CD4-positive, alpha-beta T cell treated with Interleukin-15 for 4 hours (primary cell): ENCODE measurements at regions not wholly inside any gene's neighbourhood (a gene's known extent, or its start where the extent isn't known, plus 50 kb on each side); places are given as distances from the start of the nearest gene placed in this dataset.

Experiments
- DNase-seq: peaks from one replicate; pipeline ENCODE4 v3.0.0-alpha.2; 2020; ENCODE audit warnings: low spot score

DNA sequence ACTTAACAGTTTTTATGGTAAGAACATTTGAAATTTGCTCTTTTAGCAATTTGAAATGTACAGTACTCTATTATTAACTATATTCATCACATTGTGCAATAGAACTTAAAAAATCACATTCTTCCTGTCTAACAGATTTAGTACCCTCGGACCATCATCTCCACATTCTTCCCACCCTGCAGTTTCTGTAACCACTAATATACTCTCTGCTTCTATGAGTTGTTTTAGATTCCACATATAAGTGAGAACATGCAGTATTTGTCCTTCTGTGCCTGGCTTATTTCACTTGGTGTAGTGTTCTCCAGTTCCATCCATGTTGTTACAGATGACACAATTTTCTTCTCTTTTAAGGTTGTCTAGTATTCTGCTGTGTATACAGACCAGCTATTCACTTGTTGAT, 88.9 kb upstream of the SEC61G start:
- DNase-seq = no peak

DNA sequence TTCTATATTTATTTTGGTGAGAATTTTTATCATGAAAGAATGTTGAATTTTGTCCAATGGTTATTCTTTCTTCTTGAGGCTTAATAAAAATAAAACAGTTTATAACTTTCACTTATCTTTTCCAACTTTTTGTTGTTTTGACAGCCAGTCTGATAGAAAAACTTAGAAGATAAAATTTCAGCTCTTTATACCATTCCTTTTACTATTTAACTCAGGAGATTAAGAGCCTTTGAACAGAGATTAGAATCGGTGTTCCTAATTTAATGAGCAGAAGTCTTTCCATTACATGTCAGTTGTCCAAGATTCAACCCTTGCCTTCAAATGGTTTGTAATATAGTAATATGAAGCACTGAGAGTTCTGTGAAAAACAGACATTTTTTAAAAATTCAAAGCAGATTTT, 97.8 kb upstream of the SEC61G start:
- DNase-seq = no peak

DNA sequence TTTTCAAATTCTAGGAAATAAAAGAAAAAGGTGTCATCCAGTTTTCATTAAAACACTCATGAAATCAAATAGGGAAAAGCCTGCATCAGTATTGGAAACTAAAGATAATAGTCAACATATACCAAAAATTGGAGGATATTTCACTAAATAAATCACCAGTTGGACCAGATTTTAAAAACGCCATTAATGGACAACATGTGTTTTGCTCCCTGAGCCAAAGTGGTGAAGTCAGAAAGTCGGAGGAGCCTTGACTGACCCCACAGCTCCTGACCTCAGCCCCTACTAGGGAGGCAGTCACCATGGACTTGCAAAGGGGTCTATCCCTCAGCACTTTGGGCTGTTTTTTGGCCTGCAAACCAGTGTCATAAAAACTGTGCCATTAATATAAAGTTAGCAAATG, 98.3 kb upstream of the SEC61G start:
- DNase-seq = no peak

DNA sequence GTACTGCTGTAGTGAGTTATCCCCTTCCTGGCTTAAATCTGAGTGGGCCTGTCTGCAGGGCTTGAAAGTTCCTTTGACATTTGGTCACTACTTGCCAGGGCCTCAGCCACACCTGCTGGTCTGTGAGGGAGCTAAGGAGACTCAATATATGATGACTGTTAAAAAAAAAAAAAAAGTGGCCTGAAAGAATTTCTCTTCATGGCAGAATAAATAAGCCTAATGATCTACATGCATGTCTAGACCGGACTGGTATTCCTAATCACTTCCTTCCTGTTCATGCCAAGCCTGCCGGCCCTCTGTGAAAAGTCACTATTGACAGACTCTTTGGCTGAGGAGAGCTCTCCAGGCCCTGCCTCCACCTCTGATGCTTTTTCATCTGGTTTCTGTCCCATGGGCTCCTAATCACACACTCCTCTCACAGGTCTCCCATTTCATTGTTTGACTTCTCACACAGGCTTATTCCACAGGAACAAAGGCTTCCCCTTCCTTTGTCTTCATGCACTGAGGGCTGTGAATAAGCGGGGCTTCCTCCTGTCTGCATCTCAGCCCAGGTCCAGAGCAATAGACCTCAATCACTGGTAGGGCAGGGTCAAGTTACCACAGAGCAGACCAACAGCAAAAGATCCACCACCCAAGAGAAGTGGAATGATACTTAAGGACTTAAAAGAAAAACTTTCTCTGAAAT, 99.1 kb upstream of the SEC61G start:
- DNase-seq = no peak

DNA sequence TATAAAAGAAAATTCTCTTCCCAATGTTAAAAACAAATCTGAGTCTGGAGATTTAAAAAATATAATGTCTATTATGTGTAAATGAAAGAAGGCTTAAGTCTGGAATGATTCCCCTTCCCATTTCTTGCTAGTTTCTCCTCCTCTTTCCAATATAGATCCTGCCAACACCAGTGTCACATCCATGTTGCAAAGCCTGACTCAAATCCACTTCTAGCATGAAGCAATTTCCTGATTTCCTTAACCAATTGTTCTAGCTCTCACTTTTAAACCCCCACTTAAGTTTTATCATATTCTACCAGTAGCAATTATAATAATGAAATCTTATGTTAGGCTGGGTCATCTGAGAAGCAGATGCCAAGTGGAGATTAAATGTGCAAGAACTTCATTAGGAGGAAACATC, 100.1 kb upstream of the SEC61G start:
- DNase-seq = no peak

DNA sequence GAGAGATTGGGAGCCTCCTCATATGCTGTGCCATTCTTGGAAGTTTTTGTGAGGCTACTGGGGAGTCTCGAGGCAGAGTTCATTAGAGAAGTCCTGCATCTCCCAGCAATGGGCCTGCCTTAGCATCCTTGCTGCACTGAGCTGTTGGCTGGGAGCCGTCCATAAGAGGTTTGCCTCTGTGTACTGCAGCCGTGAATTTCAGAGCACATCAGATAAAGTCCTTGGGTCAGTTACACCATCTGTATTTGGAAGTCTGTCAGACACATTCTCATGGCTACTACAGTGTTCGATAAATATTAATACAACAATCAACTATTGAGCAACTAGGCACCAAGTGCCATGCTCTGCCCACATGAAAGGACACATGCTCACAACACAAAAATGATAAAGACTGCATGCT, 100.5 kb upstream of the SEC61G start:
- no peak for DNase-seq

DNA sequence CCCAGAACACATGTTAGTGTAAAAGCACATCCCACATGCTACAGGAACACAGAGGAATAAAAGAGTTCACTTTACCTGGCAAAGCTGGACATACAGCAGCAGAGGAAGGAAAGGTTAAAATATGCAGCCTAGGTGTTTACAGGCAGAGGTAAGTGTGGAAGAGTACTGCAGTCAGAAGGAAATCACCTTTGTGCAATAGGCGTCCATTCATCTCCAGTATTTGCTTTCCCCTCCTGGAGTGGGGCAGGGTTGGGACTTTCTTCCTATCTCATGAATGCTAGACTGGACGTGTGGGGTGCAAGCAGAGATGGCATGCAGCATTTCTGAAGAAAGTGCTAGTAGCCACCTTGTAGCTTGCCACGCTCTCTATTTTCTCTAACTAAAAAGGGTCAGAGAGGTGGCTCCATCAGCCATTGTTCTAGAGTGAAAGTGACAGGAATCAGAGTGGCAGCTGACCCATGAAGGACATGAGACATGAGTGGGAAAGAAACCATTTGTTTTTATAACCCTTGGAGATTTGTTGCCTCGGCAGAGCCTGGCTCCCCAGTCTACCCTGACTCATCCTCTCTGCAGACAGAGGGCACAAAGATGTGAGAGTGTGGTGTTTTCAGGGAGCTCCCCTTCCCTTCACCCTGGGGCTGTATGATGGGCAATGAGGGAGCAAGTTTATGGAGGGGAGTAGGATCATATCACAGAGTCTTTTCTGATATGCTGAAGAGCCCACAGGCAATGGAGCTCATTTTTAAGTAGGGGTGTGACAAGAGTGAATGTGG, 101.2 kb upstream of the SEC61G start:
- no peak for DNase-seq

DNA sequence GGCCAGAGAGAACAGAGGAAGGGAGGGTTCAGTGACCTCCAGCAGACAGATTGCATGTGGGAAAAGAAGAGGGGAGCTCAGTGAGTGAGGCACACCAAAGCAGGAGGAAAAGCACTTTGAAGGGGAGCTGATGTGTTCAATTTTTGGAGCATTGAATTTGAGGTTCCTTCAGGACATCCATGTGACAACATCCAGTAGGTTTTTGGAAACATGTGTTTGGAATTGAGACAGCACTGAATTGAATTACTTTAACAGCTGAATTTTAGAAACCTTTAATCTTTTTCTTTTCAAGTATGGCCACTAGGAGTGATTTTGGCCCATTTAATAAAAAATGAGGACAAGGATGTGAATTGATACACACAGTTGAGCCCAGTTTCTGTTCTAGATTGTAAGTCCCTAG, 101.8 kb upstream of the SEC61G start:
- no peak for DNase-seq

DNA sequence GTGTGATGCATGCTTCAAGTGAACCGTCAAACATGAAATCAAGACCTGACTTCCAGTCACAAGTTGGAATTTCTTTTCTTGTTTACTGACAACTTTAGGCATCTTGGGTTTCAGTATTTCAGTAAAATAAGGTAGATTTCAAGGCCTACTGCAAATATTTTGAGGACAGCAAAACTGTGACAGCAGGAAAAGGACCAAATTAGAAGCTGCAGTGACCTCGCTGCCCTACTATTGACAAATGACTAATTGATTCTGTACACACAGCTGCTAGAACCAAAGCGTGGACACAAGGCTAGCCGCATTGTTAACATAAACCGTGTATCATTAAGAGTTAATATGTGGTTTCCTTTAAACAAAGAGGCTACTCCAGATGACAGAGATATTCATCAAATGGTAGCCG, 105.7 kb upstream of the SEC61G start:
- no peak for DNase-seq

DNA sequence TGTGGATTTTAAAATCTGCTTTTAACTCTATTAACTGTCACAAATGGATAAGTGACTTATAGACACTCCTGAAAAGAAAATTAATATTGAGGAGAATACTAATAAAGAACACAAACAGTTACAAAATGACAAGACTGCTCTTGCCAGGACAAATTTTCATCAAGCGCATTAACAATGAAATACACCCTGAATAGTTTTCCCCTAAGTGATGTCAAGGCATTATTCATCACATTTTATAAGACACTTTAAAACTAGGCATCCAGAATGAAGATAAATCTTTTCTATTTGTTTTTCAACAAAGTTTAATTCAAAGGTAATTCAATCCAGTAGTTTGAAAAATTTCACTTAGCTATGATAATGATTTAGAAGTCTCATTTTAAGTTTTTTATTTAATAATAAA, 110.5 kb upstream of the SEC61G start:
- DNase-seq = no peak

DNA sequence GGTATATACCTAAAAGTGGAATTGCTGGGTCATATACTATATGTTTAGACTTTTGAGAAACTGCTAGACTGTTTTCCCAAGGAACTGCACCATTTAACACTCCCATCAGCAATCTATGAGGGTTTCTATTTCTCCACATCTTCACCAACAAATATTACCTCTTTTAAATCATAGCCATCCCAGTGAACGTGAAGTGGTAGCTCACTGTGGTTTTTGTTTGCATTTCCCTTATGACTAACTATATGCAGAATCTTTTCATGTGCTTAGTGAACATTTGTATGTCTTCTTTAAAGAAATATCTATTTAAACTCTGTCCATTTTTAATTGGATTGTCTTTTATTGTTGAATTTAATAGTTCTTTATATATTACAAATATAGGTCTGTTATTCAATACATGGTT, 115.8 kb upstream of the SEC61G start:
- DNase-seq = no peak

DNA sequence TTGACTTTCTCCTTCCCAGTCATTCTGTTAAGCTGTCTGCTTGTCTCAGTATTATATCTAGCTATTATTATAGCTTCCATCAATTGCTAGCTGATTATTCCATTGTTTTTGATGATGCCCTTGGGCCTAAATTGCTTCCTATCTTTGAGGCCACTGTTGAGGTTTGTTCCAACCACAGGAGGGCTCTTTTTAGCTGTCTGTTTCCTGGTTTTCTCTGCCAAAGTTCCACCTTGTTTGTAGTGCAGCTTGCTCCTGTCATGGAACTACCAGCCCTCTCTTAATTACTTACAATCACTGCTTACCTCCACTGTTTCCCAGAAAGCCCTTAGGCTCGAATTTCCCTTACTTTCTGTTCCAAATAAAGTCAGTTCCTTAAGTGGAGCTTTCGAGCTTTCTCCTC, 118.7 kb upstream of the SEC61G start:
- no peak for DNase-seq

DNA sequence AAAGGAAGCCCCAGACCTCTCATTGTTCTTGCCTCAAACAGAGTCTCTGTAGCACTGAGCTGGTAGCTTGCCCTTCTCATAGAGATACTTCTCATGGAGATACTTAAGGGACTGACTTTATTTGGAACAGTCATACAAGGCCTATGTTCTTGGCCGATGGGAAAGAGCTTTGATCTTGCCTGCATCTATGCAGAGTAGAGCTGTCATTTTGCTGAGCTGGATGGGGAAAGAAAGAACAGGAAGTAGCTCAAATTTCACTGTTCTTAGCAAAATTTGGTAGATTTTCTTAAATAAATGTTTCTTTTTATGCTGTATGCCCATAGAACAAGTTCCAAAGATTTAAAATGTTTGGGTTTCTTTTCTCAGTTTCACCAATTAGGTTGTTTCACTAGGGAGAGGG, 119.3 kb upstream of the SEC61G start:
- DNase-seq = no peak

DNA sequence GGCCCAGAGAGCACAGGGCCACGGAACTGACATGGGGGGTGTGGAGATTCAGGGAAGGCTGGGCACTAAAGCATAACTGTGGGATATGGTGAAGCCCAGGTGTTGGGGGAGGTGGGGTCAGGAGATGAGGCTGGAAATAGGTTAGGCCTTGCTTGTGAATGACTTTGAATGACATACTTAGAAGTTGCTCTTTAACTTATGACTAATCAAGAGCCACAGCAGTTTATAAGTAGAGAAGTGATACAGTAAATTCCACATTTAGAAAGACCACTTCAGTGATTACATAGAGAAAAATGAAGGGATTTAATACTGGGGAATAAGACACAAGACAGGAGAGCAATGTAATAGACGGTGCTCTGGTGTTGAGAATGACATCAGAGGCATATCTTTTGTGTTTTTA, 120.8 kb upstream of the SEC61G start:
- no peak for DNase-seq

DNA sequence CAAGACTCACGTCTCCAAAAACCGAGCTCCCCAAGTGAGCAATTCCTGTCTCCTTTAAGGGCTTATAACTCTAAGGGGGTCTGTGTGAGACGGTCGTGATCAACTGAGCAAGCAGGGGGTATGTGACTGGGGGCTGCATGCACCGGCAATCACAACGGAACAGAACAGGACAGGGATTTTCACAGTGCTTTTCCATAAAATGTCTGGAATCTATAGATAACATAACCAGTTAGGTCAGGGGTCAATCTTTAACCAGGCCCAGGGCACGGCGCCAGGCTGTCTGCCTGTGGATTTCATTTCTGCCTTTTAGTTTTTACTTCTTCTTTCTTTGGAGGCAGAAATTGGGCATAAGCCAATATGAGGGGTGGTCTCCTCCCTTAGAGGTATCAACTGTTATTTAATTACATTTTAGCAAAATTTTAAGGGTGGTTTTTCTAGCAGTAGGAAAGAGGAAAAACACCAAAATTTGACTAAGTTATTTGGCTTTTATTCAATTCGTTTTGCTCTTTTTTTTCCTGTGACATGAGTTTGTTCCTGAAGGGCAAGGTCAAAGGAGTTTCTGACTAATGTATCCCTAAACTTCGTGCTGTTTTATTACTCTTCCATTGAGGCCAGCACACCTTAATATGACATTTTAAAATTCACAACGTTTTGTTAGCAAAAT, 121.4 kb upstream of the SEC61G start:
- no peak for DNase-seq

DNA sequence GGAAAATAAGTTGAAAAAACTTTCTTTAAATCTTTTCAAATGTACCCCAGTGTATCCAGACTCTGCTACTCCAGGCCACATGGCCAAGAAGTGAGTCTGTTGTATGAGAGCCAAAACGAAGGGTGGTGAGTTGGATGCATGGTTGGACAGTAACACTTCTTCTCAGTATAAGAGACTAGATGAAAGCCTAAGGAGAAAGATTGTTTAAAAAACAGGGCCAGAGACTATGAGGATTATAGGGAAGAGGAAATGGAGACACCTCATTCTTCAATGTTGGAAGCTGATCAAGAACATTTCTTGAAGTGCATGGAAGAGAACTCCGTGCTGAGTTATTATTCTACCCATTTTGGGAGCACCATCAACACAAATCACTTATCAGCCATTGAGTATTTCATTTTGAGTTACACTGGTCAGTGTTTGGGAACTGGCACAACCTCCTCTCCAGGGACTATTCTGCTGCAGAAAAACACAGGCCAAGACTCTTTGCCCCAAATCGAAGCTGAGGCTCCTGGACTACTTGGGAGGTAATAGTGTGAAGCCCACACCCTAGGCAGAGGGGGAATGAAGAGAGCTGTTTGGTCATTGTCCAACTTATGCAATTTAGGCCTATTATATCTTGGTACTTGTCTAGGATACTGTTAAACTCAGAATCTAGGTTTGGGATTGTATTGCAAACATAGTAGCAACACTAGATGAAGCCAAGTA, 123.0 kb upstream of the SEC61G start:
- DNase-seq = no peak

DNA sequence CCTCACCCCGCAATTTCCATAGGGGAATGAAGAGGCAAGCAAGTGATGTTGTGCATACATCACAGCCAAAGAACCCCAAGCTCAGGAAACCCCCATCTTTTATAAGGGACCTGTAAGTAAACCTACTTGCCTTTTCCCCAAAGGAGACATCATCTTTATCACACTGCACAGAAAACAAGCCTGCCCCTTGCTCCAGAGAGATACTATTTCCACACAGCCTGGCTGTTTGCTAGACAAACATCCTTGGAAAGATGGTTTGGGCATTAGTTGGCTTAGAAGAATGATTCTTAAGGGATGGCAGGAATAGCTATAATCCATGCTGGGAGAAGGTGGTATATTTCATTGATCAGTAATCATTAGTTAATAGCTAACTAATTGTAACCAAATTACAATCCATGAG, 123.7 kb upstream of the SEC61G start:
- DNase-seq = no peak

DNA sequence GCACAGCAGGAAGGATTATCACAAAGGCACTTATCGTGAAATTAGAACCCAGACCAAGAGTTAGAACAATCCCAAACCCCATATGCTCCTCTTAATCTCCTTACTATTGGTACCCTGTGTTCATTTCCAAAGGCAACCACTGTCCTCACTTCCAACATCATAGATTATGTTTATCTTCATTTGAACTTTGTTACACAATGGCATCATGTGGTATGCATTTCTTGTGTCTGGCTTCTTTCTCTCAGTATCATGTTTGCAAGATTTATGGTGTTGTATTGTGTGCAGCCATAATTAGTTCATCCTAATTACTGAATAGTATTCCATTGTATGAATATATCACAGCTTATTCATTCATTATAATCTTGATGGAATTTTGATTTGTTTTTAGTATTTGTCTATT, 124.6 kb upstream of the SEC61G start:
- DNase-seq = no peak

DNA sequence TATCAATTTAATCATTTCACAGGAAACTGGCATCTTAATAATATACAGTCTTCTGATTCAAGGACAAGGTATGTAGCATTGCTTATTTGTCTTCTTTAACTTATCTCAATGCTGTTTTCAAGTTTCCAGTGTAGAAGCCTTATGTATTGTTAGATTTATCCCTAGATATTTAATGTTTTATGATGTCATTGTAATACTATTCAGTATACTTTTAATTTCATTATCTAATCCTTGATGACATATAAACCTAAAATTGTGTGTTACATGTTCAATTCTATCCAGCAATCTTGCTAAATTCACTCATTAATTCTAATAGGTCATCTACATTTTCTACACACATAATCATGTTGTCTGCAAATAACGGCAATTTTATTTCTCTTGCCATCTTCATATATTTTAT, 126.3 kb upstream of the SEC61G start:
- no peak for DNase-seq

DNA sequence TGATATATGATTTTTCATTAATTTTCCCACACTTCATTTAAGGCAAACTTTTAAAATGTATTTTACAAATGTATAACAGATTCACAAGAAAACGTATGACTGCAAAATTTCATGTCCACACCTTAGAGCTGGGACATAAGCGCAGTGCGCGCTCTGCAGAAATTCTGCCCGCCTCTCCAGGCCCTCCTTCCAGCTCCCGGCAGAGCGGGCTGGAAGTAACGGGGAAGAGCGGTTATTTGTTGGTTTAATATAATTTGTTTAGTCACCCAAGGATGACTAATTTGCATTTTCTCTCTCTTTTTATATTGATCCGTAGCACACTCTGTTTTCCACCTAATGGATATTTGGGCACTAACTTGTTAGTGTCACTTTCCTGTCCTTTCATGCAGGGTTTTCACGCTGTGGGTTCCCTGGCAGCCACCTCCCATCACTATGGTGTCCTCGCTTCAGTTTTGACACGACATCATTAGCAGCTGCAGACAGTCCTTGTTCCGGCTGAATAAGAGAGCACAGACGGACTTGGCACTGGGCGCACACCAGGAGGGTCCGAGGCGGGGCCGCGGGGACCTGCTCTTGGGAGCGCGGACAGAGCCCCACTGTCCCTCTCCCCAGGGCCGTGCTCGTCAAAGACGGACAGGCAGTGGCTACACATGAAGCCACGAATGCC, 129.2 kb upstream of the SEC61G start:
- no peak for DNase-seq

DNA sequence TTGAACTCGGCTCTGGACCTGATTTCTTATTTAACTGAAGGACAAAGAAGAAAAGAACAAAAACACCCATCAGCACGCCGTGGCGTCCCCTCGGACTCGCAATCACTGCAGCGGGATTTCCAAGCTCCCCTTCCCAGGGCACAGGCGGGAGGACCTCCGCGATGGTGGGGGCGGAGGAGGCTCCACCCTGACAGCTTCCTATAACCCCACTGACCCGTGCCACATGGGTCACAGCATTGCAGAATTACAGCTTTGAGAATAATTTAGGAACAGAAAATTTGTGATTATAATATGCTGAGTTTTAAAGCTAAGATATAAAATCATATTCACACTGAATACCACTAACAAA, 129.7 kb upstream of the SEC61G start:
- no peak for DNase-seq

DNA sequence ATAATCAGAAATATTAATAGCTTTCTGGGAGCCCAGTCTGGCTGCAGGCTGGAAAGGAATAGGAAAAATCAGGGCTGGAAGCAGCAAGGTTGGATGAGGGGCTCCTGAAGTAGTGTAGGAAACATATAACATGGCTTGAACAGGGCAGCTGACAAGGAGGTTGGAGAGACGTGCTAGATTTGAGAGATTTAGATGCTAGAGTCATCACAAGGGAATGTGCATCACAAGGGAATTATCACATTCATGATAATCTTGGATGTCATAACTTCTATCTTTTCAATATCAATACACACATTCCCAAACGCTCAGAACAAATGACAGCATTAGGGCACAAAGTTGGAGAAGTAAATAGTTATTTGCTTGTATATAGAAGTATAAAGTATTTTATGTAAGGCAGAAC, 120.9 kb upstream of the EGFR start:
- DNase-seq = no peak
